Ishikawa (cell line): ENCODE measurements at regions not wholly inside any gene's neighbourhood (a gene's known extent, or its start where the extent isn't known, plus 50 kb on each side); places are given as distances from the start of the nearest gene placed in this dataset.

ENCODE experiments used
- EGR1 ChIP-seq: IDR thresholded peaks from 2 replicates; pipeline ENCODE4 v1.6.1; 2012
- EP300 ChIP-seq: IDR thresholded peaks from 2 replicates; pipeline ENCODE4 v1.6.1; 2012; ENCODE audit warnings: borderline replicate concordance
- MAX ChIP-seq: IDR thresholded peaks from 2 replicates; pipeline ENCODE4 v1.6.1; 2012
- RAD21 ChIP-seq: IDR thresholded peaks from 2 replicates; pipeline ENCODE4 v1.6.1; 2012; ENCODE audit warnings: low read depth
- TAF1 ChIP-seq: IDR thresholded peaks from 2 replicates; pipeline ENCODE4 v1.6.1; 2012; ENCODE audit warnings: low read depth, mild to moderate bottlenecking
- YY1 ChIP-seq: IDR thresholded peaks from 2 replicates; pipeline ENCODE4 v1.6.1; 2012; ENCODE audit warnings: low read depth

- TF ChIP-seq MAX: no peak
- no peak for TF ChIP-seq YY1
- no peak for TF ChIP-seq TAF1
- no peak for TF ChIP-seq RAD21
- TF ChIP-seq EGR1: no peak
- no peak for TF ChIP-seq EP300
These were observed 74.8 kb upstream of the ENPP6 start for GRCh38 chr4:184292465-184292867.
